Activated CD4-positive, alpha-beta T cell treated with anti-CD3 and anti-CD28 coated beads, Interleukin-2, amount 50 U/mL, for 24 hours (primary cell): ENCODE measurements at regions not wholly inside any gene's neighbourhood (a gene's known extent, or its start where the extent isn't known, plus 50 kb on each side); places are given as distances from the start of the nearest gene placed in this dataset.

Experiments
- DNase-seq, 2 donors: peaks; one replicate each; pipeline ENCODE4 v3.0.0-alpha.2; 2020; ENCODE audit warnings: low read depth in 1 of 2, low spot score in 1 of 2

DNA sequence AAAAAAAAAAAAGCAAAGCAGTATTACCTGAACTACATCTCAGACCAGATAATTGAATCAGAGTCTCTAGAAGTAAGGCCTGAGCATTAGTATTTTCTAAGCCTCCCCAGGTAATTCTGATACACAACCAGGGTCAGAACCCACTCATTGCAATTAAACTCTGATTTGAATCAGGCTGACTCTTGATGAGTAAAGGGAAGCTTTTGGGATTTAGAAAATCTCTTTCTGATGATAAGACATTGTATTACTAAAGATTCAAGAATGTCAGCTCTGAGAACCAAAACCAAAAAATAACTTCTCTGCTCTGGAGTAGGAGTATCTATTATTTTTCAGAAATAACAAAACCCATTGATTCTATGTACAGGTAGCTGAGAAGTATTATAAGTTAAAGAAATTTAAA lies 100.1 kb upstream of the COL21A1 start:
- DNase-seq: no peak

DNA sequence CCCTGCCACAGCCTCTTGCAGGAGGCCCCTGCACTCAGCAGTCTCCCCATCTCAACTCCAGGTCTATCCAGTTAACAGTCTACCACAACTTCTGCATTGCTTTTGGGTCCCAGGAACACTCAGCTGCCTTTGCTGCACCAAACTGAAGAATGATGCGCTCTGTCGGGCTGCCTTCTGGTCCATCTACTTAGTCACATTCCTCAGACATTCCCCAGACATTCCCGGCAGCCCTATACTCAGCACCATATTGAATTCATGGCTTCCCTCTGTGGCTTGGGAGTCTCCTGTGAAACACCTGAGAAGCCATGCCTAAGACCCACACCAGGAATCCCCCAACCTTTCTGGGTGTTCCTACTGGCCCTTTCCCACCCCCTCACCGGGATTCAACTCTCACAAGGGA lies 99.6 kb upstream of the COL21A1 start:
- no peak for DNase-seq

DNA sequence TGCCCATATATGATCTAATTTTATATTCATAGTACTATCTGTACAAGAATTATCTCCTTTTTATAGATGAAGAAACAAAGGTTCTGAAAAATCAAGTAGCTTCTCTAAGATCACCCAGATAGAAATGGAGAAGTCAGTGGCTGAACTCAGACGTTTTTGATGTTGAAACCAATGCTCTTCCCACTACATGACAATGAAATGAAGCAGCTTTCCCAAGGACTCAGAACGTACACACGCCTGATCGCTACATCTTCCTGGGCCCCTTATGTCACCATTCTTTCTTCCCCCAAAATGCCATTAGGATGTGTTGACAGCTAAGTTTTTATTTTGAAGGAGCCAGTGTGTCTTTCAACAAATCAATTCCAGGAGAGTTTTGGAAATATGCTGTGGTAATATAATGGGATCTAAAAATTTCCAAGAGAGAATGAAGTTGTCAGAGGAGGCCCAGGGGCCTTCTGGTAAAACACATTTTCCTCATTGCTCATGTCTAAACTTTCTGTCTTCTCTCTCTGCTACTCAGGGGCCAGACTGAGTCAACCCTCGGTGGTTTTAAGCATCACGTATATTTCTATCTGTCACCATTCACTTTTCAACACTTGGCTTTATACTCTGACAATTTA lies 98.1 kb upstream of the COL21A1 start:
- DNase-seq: no peak

DNA sequence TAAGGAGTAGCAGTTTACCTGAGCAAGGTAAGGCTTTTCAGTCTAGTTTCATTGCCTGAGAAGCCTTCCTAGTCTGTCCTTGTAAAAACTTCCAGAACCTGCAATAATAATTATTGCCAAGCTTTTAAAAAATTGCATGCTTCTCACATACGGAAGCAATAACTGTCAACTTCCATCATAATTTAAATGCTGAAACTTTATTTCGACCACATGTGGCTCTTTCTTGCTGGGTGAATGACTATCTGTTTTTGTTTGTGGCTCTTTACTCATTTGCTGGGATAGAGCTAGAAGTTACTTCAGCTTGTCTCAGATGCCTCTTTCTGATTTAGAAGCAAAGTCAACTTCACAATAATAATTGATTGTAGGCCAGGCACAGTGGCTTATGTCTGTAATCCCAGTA lies 95.9 kb upstream of the COL21A1 start:
- DNase-seq: no peak

DNA sequence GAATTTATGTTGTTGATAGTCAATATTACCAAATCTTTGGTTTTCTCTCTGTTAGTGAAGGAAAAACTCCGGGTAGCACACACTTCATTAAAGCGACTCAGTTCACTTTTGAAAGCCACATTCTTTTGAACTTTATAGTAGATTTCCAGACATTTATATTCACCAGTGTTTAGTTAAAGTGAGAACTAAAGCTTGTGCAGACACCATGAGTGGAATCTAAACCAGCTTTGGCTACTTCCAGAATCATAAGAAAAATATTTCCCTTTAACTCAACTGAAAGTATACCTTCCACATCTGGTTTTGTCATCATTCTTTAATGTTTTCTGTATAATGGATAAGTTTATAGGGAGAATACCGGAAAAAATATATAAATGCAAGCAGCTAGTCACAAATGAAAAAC lies 92.1 kb upstream of the COL21A1 start:
- DNase-seq: no peak

DNA sequence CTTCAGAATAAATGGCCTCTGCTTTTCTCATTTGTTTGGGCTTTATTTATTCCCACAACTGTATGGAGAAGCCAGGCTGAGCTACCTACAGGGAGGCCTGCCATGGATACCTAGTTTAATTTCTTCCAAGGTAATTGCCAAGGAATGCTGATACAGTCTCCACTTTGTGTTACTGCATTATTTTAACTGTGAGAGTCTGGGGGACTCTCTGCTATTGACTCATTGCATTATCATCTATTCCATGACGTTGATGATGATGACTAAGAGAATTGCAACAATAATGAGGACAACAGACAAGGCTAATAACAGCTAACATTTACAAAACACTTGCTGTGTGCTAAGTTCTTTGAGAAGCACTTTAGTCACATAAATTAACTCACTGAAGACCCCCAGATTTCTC lies 88.3 kb upstream of the COL21A1 start:
- DNase-seq: no peak

DNA sequence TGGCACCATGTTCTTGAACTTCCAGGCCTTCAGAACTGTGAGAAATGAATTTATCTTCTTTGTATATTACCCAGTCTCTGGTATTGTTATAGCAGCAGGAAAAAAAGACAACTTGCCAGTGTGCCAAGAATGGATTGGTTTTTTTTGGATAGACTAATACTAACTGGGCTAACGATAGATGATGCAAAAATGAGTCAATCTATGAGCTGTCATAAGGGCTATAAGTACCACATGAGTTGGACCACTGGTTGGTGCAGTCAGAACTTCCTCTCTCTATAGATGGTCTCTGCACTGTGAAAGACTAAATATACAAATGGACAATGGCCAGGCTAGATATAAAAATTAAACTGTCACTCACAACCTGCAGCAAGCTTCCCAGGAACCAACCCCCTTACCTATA lies 87.6 kb upstream of the COL21A1 start:
- no peak for DNase-seq

DNA sequence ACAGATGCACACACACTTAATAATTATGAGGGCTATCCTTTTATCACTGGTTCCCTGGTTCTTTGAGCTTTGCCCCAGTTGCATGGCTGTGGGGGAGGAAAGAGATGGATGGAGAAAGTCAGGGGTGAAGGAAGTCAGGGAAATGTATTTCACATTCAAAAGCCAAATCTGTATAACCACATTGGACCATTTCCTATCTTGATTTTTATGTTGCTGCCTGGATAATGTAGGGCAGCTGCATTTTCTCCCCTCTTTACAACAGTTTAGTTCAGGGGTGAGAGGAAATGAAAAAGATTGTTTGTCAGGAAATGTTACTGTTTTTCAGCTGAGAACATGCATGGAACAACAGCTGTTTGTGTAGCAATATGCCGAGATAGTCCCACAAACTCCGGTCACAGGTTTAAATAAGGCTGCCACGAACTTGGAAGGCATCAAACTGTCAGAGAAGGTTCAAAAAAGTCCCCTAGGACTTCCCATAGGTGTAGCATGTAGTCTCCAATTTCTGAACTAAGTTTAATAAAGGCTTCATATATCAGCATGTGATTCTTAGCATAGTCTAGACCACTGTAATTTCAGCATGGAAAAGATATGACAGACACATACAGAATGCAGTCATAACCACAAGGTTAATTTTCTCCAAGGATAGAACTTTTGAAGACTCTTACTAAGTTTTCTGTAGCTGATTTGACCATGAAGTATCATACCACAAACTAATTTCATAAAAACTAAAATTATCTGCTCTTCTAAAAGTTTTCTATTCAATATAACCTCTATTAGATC lies 82.1 kb upstream of the COL21A1 start:
- DNase-seq: no peak

DNA sequence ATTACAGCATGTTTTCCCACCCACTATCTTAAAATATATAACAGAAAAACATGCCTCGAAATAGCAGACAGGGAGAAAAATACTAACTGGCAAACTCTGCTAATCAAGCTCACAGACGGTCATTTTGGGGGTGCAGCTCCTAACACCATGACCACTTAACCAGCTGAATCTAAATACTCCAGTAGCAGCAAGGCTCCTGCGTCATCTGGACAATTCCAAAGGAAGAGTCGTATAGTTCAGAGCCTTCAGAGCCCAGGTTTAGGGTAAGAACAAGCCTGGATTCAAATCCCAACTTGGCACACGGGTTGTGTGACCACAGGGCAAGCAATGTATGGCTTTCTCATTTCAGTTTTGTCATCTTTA lies 81.3 kb upstream of the COL21A1 start:
- no peak for DNase-seq

DNA sequence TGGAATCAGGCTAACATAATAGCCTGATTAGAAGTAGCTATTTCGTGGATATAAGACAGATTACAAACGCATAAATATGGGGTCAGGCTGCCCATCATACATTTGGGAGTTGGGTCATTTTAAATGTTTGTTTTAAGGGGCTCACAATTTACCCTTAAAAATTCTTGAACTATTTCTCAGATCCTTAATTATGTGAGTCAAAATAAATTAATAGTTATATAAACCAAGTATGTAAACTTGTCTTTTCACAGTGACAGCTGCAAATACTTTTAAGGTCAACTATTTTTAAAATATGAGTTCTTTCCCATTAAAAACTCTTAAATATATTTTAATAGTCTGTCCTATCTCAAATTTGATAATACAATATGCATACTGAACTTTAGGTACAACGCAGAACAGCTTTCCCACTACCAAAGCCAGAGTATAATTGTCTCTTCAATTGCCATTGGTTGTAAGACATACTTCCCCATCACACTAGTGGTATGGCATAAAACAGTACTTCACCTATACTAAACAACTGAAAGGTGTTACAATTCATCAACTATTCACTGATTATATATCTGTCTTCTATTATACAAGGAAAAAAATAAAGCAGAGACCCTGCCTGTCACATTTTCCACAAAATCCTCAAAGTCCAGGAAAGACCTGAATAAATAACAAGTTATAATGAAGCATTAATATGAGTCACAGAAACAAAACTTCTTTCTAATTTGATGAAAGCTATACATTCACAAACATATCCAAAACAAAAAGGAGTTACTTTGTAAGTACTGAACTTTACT lies 80.8 kb upstream of the COL21A1 start:
- no peak for DNase-seq

DNA sequence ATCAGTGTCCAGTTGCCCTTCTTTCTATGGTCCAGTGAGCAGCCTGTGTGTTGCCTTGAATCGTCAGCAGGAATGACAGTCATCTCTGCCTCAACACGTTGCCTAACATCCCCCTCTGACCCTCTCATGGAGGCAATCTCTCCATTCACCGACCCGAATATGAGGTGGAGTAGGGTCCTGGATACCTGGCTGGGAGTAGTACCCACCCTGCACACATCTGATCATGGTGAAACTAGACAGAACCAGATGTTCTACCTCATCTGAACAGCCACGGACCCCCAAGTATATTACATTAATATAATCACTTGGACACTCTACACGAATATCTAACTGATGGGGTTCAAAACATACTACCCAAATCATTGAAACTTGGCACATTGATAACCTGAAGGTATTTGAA lies 77.0 kb upstream of the COL21A1 start:
- DNase-seq: no peak

DNA sequence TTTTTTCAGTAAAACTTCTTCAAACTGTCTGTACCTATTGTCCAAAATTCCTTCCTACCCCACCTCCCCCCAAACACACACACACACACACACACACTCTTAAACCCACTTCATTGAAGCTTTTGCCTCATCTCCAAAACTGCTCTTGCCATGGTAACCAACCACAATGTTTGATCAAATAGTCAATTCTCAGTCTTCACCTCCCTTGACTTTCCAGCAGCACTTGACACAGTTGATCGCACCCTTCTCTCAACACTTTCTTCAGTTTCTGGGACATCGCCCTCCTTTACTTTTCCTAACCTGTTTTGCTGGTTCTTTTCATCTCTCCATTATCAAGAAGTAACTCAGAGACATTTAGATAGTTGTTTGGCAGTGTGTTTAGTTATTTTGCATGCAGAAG lies 71.5 kb upstream of the COL21A1 start:
- DNase-seq: no peak

DNA sequence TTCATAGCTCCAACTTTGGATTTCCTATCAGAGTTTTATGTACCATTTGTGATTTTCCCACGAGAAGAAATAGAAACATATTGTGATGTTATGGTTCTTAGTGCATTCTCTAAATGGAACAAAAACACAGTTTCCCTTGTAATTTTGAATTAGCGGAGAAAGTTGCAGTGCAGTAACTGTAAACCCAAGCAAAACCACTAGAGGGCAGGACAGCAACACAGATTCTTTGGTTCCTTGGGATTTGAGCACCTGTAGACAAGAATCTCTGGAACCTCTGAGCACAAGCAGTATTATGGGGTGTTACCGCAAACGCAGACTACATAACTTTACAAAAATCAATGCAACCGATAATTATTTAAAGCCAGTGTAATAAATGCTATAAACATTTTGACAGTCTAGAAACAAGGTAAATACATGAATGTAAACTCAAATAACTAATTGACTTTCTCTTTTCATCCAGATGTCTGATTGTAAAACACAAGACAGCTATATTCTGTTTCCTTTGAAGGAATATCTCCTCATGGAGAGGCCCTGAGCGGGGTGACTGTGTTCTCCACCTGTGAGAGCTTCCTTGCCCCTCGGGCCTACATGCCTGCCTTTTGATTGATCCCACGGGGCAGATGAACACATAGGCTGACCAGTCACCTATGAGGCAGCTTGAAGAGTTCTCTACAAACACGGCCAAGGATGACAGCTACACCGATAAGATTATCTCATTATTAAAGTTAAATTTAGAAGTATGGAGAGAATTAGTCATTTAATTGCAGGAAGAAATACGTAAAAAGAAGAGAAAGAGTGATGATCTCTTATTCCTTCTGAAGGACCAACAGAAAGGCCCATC lies 67.5 kb upstream of the COL21A1 start:
- DNase-seq: no peak

DNA sequence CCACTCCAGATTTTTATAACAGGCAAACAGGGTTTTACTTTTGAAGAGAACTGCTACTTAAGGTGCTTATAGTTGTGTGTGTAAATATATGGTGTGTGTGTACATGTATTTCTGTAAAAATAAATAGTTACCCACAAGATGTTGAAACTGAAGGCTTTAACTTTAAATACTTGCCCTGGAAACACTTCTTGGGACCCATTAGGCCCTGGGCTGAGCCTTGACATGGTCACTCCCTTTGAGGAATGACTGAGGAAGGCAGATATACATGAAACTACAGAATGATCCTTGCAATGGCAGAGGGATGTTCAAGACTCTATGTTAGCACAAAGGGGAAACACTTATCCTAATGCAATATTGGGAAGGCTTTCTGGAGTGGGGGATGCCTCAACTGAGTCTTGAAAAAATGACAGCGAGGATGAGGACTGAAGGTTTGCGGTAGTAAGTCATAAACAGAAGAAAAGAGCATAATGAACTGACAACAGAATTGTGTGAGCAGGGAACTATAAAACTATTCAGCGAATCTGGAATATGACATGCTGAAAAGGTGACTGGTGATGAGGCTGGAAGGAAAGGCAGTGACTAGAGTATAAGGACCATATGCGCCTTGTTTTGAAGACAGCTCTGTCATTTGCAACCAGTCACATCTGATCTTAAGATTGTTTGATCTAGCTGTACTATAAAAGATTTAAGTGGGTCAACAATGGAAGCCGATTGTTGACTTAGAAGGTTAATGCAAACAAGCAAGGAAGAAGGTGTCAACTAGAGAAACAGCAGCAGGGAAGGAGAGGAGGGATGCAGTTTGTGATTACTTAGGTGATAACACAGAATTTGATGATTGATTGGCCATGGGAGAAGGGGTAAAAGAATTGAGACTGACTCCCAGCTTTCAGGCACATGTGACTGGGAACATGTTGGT lies 64.4 kb upstream of the COL21A1 start:
- no peak for DNase-seq

DNA sequence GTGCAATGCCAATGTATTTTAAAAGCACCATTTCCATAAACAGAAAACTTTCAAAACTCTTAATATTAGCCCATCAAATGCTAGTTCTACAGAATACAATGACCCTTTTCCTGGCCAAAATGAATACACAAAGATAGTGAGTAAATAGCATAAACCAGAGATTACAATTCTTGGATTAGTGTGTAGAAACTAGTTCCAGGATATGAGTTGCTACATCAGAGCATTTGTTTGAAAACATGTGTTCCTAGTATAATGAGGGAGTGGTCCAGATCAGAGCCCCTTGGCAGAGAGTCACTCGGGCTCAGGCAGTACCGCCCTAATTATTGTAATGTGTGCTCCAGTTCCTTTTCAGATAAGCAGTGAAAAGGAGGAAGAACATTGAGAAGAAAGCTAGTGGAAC lies 63.7 kb upstream of the COL21A1 start:
- DNase-seq: no peak

DNA sequence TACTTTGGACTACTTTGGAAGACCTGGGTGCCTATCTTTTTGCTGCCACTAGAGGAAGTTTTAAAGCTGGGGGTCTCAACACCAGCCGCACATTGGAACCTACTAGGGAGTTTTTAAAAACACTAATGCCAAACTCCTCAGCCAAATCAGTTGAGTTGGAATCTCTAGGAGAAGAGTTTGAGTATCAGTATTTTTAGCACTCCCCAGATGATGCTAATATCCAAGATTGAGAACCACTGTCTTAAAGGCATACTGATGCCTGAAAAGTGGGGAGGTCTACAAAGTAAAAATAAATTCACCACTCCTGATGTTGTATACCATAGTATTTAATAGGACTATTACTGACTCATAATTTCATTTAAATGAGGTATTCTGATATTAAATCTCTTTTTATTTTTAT lies 62.9 kb upstream of the COL21A1 start:
- DNase-seq: no peak

DNA sequence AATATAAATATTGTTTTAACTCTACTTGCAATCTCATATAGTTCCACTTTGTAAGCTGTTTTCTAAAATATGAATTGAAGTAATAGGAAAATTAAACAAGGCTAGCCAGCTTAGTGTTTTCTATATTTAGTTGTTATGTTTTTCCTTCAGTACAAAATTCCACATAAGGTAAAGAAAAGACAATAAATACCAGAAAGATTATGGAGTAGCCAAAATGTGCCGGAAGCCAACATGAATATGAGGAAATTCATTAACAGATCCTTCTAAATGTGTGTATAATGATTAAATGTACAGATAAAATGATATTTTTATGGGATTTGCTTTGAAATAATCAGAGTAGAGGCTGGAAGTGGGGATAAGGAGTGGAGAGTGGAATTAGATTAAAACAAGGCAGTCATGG lies 52.5 kb upstream of the COL21A1 start:
- no peak for DNase-seq

DNA sequence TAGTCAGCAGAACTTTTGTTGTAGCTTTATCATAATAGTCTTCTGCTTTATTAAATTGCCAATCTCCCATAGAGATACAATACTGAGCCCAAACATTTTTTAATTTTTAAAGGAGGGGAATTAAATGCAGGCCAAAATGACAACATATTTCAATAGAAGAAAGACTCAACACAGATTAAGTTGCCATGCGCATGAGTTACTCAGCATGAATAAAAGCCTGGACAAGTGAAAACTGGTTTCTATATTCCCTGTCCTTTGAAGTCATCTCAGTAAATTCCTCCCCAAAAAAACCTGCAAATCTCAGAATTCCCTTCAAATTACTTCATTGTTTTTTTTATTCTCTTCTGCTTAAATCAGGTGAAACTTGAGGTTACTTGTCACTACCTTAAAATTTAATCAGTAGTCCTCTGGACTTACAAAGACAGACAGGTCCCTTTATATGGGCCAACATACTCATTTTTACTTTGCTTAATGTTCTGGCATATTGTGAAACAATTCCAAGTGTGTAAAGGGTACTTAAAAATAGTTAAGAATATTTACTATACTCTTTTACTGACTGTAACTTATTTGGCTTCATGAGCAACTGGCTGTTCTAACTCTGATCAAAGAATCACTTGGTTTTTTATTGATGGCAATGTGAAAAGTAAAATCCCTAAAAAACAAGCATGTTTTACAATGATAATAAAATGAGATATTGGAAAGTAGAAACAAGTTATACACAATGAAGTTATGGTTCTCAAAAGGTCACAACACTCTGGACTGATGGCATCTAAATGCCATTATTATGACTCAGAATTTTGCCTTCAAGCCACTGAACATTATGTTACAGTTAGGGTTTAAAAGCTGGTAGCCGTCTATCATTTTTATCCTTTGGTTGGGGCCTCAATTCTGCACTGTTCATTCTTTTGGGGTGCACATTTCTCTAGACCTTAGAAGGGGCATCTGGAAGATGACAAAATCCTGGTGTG lies 49.9 kb upstream of the COL21A1 start:
- DNase-seq: no peak
